ENCODE measurements at regions not wholly inside any gene's neighbourhood (a gene's known extent, or its start where the extent isn't known, plus 50 kb on each side); places are given as distances from the start of the nearest gene placed in this dataset.

DNA sequence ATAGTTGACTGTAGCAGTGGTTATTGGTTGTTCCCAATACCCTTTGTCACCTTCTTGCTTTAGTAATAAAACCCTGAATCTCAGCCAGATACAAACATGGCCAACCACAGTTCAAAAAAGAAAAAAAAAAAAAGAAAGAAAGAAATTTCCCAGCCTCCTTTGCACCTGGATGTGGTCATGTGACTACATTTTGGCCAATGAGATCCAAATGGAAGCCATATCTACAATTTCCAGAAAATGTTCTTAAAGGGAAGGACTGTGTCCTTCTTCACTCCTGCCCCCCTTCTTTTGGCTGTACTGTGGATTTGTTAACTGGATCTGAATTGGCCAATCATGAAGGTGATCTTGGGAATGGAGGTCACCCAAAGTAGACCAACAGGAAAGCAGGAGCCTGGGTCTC lies 141.9 kb downstream of the SOX9 start:
- DNase-seq, result no peak

- no peak for DNase-seq
Observed at GRCh38 chr17:72264682-72265405, 144.0 kb downstream of the SOX9 start.

DNA sequence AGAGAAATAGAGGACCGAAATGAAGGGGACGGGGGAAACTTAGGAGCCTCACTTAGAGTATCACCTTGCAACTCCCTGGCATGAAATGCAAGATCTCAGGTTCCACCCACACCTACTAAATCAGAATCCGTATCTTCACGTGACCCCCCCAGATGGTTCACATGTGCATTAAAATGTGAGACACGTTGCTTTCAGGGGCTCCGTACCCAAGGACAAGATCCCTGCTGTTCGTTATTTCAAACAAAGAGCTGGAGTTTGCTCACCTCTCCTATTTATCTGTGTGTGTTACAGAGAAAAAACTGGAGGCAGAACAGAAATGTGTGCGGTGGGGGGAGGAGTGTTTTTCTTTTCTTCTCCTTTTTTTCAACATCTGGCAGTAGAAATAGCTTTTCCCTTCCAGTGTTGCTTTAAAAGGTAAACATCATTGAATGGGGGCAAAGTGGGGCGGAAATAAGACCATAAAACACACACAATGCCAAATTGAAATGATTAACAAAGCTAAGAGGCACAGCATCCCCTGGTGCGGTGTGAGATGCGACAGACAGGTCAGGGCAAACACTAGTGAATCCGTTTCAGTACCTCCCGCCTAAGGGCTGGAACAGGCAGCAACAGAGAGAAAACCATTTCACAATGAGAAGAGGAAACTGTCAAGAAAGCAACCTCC lies 145.4 kb downstream of the SOX9 start:
- DNase-seq, result no peak

DNA sequence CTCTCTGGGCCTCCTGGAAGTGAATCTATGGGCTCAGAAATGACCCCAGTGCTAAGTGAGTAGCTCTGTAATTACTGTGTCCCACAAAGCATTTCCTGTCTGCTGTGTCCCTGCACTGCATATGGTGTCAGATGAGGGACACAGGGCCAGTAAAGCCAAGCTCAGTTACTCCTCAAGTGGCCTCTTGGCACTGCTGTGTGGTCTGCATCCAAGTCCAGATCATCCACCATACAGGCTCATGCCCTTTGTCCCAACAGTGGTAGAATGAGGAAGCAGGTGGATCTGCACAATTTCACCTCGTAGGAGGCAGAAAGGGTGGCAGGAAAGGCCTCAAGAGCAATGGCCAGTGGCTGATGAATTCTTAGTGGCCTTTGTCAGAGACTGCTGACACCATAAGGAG lies 146.8 kb downstream of the SOX9 start:
- no peak for DNase-seq

GRCh38 chr17:72268431-72268830 lies 147.6 kb downstream of the SOX9 start:
- no peak for DNase-seq

DNA sequence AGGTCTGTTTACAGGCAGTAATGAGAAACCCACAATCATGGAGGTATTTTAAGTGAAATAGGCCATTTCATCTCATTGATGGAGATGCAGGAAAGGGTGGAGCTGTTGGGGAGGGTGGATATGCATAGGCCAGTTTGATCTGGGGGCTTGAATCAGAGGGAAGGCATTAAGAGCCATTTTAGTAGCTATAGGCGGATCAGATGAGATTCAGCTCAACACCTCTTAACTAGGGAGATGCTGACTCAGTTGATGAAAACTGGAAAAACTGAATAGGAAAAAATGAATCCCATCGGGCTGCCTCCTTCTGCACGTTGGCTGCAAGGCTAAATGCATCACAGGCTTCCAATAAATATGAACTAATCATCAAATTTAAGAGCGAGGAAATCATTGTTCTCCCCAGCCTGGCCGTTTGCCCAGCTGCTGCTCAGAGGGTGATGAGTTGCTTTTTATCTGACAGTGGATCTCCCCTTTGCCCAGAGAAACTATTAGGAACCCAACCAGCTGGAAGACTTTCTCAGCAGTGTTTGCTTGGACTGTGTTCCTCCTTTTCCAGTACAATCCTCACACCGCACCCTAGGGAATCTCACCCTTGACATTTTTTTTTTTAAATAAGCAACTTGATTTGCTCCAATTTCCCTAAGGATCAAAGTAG lies 149.6 kb downstream of the SOX9 start:
- DNase-seq, result no peak

DNA sequence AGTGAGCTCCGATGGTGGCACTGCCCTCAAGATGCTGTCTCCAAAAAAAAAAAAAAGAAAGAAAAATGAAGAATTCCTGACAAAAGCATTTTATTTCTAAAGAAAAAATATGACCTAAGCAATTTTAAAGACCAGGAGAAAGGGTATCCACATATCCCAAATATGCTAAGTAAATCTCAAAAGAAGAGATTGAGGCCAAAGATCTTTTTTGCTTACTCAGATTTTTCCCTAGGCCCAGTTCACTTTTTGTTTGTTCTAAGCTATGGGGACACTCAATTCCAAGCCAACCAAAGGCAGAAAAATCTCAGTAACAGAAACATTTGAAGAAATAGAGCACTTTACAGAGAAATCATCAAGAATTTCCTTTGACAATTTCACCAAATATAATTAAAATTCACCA lies 150.8 kb downstream of the SOX9 start:
- DNase-seq, result no peak

GRCh38 chr17:72273289-72274056 lies 152.7 kb downstream of the SOX9 start:
- DNase-seq, result no peak

- DNase-seq, result no peak
Observed at GRCh38 chr17:72274614-72275013, 153.8 kb downstream of the SOX9 start.

DNA sequence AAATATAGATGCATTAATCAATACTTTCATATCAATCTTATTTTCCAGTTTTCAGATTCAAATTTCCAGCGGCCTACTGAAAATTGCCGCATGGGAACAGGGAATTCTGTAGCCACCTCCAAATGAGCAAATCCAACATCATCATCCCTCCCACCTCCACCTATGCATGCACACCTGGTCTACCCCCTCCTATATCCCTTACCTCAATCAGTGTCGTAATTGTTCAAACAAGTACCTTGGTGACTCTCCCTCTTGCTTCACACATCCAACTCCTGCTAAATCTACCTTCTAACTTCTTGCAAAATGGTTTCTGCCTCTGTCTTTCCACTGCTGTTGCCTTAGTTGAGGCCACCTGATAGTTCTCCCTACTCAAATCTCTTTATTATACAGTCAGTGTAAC lies 160.1 kb downstream of the SOX9 start:
- DNase-seq, result no peak

GRCh38 chr17:72282439-72283029 lies 161.7 kb downstream of the SOX9 start:
- DNase-seq, result no peak

DNA sequence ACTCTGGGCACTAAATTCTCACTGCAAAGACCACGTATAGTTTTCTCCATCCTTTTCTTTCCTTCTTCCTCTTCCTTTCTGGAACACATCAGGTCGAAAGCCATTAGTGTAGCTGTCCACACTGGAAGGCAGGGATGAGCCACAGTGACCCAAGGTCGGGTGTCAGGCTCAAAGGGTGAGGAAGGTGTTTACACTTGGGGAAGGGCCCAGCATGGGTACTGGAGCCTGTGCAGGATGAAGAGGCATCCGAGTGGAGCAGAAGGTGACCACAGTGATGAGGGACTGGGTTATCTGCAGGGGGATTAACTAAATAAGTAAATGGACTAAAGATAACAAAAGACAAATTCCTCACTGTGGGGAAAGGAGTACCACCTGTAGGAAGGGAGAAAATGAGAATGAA lies 164.0 kb downstream of the SOX9 start:
- DNase-seq, result no peak

DNA sequence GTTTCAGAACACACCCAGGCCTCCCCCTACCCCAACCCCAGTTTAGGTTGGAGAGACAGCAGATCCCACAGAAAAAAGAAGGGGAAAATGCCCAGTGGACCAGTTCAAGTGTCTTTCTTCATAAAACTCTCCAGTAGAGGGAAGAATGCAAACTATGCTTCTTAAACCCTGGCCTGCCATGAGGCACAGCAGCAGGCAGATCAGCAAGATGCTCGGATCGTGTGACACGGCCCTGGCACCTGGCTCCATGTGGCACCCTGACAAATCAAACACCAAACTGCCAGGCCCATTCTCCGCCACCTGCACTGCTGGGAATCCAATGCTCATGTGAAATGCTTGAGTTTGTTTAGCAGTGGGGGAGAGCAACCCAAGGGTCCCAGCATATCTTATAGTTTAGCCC lies 166.8 kb downstream of the SOX9 start:
- no peak for DNase-seq

DNA sequence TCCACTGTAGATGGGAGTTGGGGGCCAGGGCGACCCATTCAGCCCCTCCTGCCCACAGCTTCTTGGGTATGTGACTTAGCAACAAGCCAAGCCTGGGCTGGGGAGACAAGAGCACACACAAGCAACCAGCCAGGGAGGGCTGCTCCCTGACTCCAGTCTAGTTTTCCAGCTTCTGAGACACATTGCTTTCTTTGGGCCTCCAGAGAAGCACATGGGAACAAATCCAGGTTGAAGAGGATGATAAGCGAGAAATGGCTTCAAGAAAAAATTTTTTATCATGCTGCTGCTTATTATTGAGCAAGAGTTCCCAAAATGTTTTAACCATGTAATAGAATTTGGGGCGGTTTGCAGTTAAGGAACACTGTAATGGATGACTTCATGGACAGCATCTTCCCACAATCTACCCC lies 173.7 kb downstream of the SOX9 start:
- DNase-seq, result no peak

- no peak for DNase-seq
Observed at GRCh38 chr17:72295916-72296315, 175.1 kb downstream of the SOX9 start.

- no peak for DNase-seq
Observed at GRCh38 chr17:72296456-72296855, 175.6 kb downstream of the SOX9 start.

GRCh38 chr17:72297326-72298115 lies 176.7 kb downstream of the SOX9 start:
- DNase-seq, result no peak

GRCh38 chr17:72299100-72299499 lies 178.3 kb downstream of the SOX9 start:
- DNase-seq, result no peak

DNA sequence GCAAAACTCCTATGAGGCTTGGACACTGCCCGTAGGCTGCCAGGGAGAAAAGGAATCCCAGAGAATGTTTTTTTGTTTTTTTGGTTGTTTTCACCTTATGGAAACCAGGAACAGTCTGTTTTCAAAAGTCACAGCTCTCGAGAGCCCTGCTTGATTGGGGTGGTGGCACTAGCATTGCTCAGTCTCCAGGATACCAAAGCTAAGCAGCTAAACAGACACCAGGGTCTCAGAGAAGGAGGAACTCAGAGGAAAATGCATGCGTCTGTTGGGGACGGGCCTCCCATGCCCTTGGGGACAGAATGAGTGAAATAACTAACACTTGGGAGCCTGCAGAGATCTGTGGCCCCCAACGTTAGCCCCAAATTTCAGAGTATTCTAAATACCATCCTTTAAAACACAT lies 178.8 kb downstream of the SOX9 start:
- no peak for DNase-seq

DNA sequence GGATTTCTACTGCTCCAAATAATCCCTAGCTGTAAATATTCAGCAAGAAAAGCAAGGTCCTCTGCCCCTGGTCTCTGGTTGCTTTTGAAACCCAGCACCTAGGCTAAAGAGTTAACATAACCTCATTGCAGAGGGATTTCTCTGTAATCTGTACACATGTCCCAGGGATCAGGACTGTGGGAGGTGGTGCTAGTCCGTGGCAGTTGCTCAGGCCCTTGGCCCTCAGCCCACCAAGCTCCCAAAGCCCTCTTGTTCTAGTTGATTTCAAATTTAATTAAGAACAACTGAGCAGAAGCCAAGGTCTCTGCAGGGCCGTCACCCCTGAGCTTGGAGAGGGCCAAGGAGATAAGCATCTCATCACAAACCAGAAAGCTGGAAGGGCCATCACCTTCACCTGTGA lies 181.1 kb downstream of the SOX9 start:
- DNase-seq, result no peak

DNA sequence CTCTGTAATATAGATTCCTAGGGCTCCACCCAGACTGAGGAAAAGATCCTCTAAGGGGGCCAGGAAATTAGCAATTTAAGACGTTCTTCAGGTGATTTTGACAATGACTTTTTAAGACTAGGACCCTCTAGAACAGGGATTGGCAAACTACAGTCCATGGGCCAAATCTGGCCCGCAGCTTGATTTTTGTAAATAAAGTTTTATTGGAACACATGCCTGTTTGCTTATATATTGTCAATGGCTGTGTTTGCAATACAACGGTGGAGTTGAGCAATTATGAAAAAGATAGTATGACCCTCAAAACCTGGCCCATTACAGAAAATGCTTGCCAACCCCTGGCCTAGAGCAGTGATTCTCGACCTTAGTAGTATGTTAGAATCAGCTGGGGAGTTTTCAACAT lies 181.9 kb downstream of the SOX9 start:
- DNase-seq, result no peak
